ENCODE measurements at regions not wholly inside any gene's neighbourhood (a gene's known extent, or its start where the extent isn't known, plus 50 kb on each side); places are given as distances from the start of the nearest gene placed in this dataset.

DNA sequence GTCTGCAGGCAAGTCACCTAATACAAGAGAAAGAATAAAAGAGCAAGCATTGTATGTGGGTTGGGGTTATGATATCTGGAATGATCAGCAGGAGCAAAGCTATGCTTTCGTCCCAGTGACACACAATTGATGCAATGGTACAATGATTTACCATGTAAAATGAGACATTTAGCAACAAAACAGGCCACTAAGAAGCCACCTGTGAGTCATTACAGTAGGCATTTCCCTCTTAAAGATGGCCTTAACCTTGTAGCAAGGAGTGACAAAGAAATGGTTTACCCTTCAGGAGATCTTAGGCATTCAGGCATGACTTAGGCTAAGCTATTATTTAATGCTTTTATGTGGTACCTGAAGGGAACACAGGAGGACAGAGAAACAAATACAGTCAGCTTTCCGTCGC lies 373.3 kb upstream of the RBMS3 start:
- DNase-seq, result no peak

- no peak for DNase-seq
Measured at GRCh38 chr3:28912120-28912885, 368.6 kb upstream of the RBMS3 start.

DNA sequence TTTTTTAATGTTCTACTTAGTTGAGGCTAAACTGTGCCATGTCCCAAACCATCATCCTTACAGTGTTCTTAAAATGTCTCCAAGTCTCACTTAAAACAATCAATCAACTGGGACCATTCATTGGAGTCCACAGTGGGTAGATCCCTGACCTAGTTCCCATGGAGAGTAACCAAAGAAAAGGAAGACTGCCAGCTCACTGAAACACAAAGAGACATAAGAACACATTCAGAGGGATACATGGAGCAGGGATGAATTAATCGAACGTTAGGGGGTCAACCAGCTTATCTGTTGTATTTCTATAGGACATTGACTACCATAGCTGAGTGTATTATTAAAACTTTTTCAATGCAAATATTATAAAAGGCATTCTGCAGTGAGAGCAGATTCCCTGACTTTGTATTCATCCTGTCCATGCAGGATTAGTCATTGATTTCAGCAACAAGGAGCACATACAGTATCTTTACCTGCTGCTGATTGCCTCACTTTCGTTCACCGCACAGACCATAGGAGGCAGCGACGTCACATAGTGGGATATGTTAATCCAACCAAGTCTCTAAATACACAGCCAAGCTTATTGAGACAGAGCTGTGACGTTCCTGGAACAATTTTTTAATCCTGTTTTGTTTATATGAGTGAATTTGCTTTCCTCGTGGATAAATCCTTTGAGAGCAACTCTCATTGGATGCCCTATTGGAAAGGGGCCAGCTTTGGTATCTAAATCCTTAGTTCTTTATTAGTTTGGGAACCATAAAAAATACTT lies 364.9 kb upstream of the RBMS3 start:
- no peak for DNase-seq

DNA sequence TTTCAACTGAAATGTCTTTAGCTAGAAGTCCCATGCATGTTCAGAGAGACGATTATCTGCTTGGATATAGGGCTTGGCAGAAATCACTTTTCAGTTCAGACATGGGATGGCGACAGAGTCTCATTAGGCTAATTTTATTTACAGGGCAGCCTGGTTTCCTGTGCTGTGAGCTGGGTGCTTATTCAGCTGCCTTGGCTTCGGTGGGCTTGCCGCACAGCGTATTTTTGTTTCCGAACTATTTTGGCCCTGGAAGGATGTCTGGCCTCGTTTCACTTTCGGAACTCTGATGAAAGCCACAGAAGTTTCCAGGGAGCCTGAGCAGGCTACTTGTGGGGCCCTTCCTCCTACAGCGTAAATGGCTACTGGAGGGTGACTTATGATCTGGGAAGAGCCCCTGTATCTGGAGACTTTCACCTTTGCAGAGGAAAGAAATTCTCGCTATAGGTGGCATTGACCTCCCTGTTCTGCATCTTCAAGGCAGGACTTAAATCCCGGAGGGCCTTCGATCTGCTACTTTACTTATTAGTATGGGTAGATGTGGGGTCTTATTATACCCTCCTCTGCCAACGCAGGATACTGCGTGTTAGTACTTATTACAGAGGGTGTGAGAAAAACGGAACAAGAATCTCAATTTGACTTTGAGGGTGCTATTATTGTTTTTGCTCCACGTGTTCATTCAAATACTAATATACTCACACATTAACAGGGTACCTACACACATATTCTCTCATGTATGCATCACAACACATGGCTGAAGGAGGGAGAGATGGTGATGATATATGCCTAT lies 364.0 kb upstream of the RBMS3 start:
- DNase-seq, result no peak

DNA sequence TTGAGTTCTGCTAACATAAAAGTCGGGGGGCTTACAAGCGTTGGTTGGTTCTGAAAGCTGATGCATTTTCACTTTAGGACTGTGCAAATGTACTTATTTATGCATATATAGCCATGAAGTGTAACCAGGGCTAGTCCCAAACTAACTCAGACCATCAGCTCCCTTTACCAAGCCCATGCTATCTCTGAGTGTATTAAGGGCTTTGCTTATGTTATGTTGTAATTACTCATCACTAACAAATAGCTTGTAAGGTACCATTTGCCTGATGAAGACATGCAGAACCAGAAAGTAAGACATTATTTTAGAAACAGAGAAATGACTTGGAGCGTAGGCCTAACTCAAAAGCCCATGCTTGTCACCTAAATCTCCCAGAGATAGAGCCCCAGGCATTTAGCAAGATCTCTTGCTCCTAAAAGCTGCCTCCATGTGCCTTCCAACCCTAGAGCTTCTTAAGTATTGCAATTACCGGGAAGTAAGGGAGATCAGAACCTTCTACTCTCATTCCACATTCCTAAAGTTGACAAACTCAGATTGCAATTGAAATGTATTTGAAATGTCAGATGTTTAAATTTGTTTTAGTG lies 362.9 kb upstream of the RBMS3 start:
- DNase-seq, result no peak

- no peak for DNase-seq
Measured at GRCh38 chr3:28922376-28922775, 358.5 kb upstream of the RBMS3 start.

DNA sequence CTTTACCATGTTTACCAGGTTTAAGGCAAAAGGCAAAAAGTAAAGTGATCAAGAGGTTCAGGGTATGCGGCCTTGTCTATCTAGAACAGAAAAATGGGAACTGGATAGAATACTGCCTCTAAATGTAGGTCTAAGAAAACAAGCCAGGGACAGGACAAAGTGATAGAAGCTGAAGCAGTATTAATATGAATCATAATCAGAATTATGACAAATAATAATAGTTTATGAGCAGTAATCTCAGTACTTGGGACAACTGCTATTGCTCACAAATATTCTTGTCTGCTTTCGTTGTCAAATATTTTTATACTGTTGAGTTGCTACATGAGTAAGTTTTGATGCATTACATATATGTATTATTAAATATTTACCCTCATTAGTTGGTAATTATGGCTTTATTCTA lies 356.9 kb upstream of the RBMS3 start:
- DNase-seq, result no peak

GRCh38 chr3:28924744-28925360 lies 356.0 kb upstream of the RBMS3 start:
- DNase-seq, result no peak

GRCh38 chr3:28933337-28933736 lies 347.5 kb upstream of the RBMS3 start:
- DNase-seq, result no peak

DNA sequence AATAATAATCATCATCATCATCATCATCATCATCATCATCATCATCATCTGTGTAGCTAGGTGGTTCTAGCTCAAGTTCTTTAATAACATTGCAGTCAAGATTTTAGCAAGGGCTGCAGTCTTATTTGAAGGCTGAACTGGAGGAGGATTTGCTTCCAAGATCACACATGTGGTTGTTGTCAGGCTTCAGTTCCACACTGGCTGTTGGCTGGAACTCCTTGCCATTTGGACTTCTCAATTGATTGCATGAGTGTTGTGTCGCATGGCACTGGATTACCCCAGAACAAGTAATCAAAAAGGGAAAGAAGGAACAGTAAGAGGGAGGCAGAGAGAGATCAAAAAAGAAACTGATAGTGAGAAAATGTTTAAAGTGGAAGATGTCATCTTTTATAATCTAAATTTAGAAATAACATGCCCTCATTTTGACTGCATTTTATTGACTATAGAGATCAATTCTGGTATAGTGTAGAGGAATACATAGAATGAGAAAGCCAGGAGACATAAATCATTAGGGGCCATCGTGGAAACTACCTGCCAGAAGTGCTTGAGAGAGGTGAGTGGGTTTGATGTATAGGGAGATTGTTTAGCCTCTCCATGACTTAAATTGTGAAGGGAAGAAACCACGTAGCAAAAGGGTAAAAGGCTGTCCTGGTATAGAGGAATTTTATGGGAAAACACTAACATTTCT lies 346.6 kb upstream of the RBMS3 start:
- DNase-seq, result no peak

- no peak for DNase-seq
Measured at GRCh38 chr3:28935146-28935545, 345.7 kb upstream of the RBMS3 start.

GRCh38 chr3:28936154-28936553 lies 344.7 kb upstream of the RBMS3 start:
- DNase-seq, result no peak

DNA sequence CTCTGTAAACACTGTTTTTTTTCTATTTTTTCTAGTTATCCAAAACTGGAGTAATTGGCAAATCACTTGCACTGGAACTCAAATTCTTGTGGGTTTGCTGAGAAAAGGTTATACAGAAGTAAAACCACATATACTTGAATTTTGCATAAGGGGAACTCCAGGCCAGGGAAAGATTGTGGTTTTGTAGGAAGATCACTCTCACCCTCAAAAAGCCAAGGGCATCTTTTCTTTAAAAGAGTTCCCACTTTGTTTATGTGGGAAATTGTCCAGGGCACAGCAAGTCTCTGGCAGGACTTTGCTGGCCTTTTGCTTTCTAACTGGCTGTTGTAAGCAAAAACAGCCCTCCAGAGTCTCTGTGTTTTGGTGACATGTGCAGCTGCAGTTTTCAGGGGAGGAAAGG lies 340.3 kb upstream of the RBMS3 start:
- DNase-seq, result no peak

GRCh38 chr3:28940994-28941393 lies 339.9 kb upstream of the RBMS3 start:
- DNase-seq, result no peak

GRCh38 chr3:28947061-28947460 lies 333.8 kb upstream of the RBMS3 start:
- no peak for DNase-seq

DNA sequence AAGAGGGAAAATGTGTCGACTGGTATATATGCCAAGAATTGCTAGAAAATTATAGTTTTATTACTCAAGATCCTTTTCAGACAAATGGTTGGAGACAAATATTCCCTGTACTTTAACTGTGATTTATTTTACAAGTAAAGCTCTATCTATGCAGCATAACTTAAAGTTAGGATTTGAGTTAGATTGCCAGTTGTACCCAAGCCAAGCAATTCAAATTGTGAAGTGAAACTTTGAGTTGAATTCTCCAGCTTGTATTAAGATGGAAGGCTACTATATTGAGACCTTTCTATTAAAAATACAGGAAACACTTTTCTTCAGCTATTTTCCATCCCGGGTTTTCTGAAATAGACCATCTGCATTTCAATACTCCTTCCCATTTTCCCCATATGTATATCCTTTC lies 333.1 kb upstream of the RBMS3 start:
- DNase-seq, result no peak

- no peak for DNase-seq
Measured at GRCh38 chr3:28948685-28949084, 332.2 kb upstream of the RBMS3 start.

DNA sequence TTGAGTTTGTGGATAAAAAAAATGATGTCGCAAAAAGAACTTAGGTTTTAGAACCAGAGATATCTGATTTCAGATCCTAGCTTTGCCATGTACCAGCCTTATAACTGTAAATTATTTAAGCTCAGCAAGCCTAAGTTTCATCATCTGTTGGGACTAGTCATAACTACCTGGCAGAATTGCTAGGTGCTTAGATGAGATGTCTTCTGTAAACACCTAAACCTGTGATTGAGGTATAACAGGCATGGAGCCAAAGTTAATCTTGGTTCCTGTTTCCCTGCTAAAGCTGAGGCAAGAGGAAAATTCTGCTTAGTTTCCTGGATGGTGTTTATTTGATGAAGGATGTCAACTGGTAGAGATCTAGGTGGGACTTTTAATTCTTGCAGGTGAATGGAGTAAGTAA lies 331.3 kb upstream of the RBMS3 start:
- no peak for DNase-seq

- no peak for DNase-seq
Measured at GRCh38 chr3:28950614-28951013, 330.3 kb upstream of the RBMS3 start.

GRCh38 chr3:28951772-28952556 lies 328.9 kb upstream of the RBMS3 start:
- DNase-seq, result no peak

DNA sequence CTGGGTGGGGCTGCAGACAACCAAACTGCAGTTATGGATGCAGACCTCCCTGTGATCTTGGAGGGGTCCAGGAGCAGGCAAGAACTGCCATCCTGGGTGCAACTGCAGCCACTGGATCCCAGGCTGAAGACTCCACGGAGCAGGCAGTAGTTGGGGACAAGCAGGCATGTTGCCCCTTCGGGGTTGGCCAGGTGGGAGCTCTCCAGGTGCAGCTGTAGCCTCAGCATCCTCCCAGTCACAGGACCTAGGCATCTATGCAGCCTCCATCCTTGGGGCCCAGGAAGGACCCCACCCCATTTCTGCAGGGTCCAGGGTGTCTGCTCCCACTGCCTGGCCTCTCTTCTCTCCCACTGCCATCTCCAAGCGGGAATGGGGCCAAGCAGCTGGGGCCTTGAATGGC lies 322.2 kb upstream of the RBMS3 start:
- no peak for DNase-seq

All from activated naive CD4-positive, alpha-beta T cell treated with anti-CD3 and anti-CD28 coated beads, Interleukin-2, amount 50 U/mL, for 16 hours (primary cell).